ENCODE measurements at regions not wholly inside any gene's neighbourhood (a gene's known extent, or its start where the extent isn't known, plus 50 kb on each side); places are given as distances from the start of the nearest gene placed in this dataset.

- TF ChIP-seq GATA3 (IDR thresholded peaks at IDR 0.05; ENCODE audit: low read depth, low read length), result no peak
- no peak for TF ChIP-seq GATA2 (IDR thresholded peaks at IDR 0.05; ENCODE audit: low read depth, low read length)
Measured at GRCh38 chr9:115997923-115998322, 155.7 kb upstream of the PAPPA start.

All from SH-SY5Y (cell line).